Type B pancreatic cell (in vitro differentiated cells): ENCODE measurements at regions not wholly inside any gene's neighbourhood (a gene's known extent, or its start where the extent isn't known, plus 50 kb on each side); places are given as distances from the start of the nearest gene placed in this dataset.

Experiments
- DNase-seq: peaks from one replicate; pipeline ENCODE4 v3.0.0; 2021; ENCODE audit warnings: mixed read lengths; ENCODE audit not compliant: unreplicated experiment; ENCODE audit errors: extremely low spot score
- H3K27ac Mint-ChIP-seq: 2 replicates; pipeline ENCODE4 v1.8.0; 2021; ENCODE audit warnings: mild to moderate bottlenecking, mixed read lengths
- H3K27me3 Mint-ChIP-seq: 2 replicates; pipeline ENCODE4 v1.8.0; 2021; ENCODE audit warnings: mixed read lengths
- H3K36me3 Mint-ChIP-seq: 2 replicates; pipeline ENCODE4 v1.8.0; 2021; ENCODE audit warnings: mixed read lengths
- H3K4me1 Mint-ChIP-seq: one replicate; pipeline ENCODE4 v1.8.0; 2021; ENCODE audit warnings: mixed read lengths; ENCODE audit not compliant: unreplicated experiment
- H3K4me3 Mint-ChIP-seq: 2 replicates; pipeline ENCODE4 v1.8.0; 2021; ENCODE audit warnings: mild to moderate bottlenecking, mixed read lengths
- H3K9me3 Mint-ChIP-seq: 2 replicates; pipeline ENCODE4 v1.8.0; 2021; ENCODE audit warnings: mixed read lengths
- CTCF ChIP-seq: fragments of 200-600 bp; sonication (generic); conservative IDR thresholded peaks from 2 replicates; pipeline ENCODE4 v1.5.0; 2021; ENCODE audit warnings: antibody characterized with exemption, mild to moderate bottlenecking

GRCh38 chr19:28284389-28284788 lies 928.6 kb downstream of the UQCRFS1 start:
- Mint-ChIP-seq H3K36me3 (peaks cover 3% of the 10 kb centered on the region), H3K27me3 (peaks cover 43% of the 10 kb centered on the region), H3K27ac (no peak overlapping the region), H3K4me1 (peaks cover 11% of the 10 kb centered on the region), H3K9me3 (peaks cover 8% of the 10 kb centered on the region), H3K4me3 (no peak overlapping the region)
- no peak for DNase-seq
- TF ChIP-seq CTCF: no peak

DNA sequence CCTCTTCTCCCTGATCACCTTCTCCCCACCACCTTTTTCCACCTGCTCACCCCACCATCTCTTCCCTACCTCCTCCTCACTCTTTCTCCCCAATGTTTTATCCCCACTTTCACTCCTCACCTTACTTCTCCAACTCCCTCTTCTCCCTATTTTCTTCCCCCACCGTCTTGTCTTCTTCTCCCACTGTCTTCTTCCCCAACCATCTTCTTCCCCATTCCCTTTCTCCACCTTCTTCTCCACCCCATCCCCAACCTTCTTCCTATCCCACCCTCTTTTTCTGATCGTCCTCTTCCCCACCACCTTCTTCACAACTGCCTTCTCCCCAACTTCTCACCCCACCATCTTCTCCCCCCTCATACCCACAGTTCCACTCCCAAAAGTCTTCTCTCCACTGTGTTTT lies 929.4 kb downstream of the UQCRFS1 start:
- peaks cover 49% of the 10 kb centered on the region for H3K27me3 Mint-ChIP-seq
- TF ChIP-seq CTCF: no peak
- peaks cover 12% of the 10 kb centered on the region for H3K9me3 Mint-ChIP-seq
- H3K27ac Mint-ChIP-seq: no peak overlapping the region
- H3K4me3 Mint-ChIP-seq: no peak overlapping the region
- H3K4me1 Mint-ChIP-seq: peaks cover 4% of the 10 kb centered on the region
- H3K36me3 Mint-ChIP-seq: peaks cover 3% of the 10 kb centered on the region
- no peak for DNase-seq

- no peaks in the 10 kb centered on the region for H3K4me1 Mint-ChIP-seq
- peaks cover 3% of the 10 kb centered on the region for H3K36me3 Mint-ChIP-seq
- DNase-seq: no peak
- no peak overlapping the region for H3K4me3 Mint-ChIP-seq
- TF ChIP-seq CTCF: no peak
- peaks cover 12% of the 10 kb centered on the region for H3K9me3 Mint-ChIP-seq
- no peak overlapping the region for H3K27ac Mint-ChIP-seq
- peaks cover 51% of the 10 kb centered on the region for H3K27me3 Mint-ChIP-seq
Measured at GRCh38 chr19:28281676-28282075, 931.3 kb downstream of the UQCRFS1 start.

DNA sequence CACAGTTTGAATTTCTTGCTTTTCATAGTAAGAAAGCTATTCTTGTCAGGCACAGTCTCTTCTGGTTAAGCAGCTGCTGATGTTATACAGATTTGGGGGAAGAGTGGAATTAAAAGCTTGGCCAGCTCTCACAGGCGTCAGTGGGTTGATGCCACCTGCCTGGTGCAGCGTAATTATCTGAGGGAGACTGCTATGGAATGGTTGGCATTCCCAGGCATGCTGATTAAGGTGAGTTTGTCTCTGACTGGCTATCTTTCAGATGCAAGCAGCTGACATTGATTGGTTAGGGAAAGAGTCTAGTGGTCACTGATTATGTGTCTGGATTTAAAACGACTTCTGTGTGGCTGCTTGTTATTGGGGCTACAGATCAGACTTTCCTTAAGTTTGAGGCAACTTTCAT lies 948.4 kb downstream of the UQCRFS1 start:
- no peaks in the 10 kb centered on the region for H3K36me3 Mint-ChIP-seq
- H3K9me3 Mint-ChIP-seq: no peaks in the 10 kb centered on the region
- no peaks in the 10 kb centered on the region for H3K4me1 Mint-ChIP-seq
- H3K27me3 Mint-ChIP-seq: peaks cover 33% of the 10 kb centered on the region
- H3K27ac Mint-ChIP-seq: no peak overlapping the region
- DNase-seq: no peak
- no peak overlapping the region for H3K4me3 Mint-ChIP-seq
- no peak for TF ChIP-seq CTCF

- H3K27ac Mint-ChIP-seq: no peak overlapping the region
- no peak for TF ChIP-seq CTCF
- DNase-seq: no peak
- no peaks in the 10 kb centered on the region for H3K36me3 Mint-ChIP-seq
- H3K4me1 Mint-ChIP-seq: no peaks in the 10 kb centered on the region
- no peaks in the 10 kb centered on the region for H3K9me3 Mint-ChIP-seq
- no peak overlapping the region for H3K4me3 Mint-ChIP-seq
- H3K27me3 Mint-ChIP-seq: peaks cover 36% of the 10 kb centered on the region
Measured at GRCh38 chr19:28258829-28259228, 954.1 kb downstream of the UQCRFS1 start.

DNA sequence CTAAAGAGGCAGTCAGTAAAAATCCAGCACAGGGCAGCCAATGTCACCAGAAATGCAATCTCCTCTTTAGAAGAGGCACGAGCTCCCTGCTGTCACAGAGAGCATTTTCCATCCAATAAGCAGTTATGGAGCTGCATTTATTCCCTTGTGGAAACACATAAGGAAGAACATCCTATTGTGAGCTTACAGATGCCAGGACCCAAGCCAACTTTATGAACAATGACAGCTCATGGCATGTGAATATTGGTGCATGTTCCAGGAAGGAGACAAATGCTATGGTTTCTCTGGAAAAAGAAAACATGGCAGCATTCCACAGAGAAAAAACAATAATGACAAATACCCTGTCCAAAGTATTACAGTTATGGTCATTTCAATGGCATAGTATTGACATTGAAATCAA lies 955.6 kb downstream of the UQCRFS1 start:
- TF ChIP-seq CTCF: no peak
- Mint-ChIP-seq H3K27ac (no peak overlapping the region), H3K27me3 (peaks cover 41% of the 10 kb centered on the region), H3K4me1 (no peaks in the 10 kb centered on the region), H3K36me3 (no peaks in the 10 kb centered on the region), H3K9me3 (no peaks in the 10 kb centered on the region), H3K4me3 (no peak overlapping the region)
- DNase-seq: no peak
